B cell (primary cell): ENCODE measurements at regions not wholly inside any gene's neighbourhood (a gene's known extent, or its start where the extent isn't known, plus 50 kb on each side); places are given as distances from the start of the nearest gene placed in this dataset.

Source experiments
- EZH2 ChIP-seq: IDR thresholded peaks from 2 replicates; pipeline ENCODE4 v1.6.1; 2012; ENCODE audit warnings: borderline replicate concordance, low read depth, mild to moderate bottlenecking, moderate library complexity, low read length; ENCODE audit not compliant: insufficient read depth, poor library complexity, severe bottlenecking
- TF ChIP-seq, protein P1 (sequence below): fragments of 200-600 bp; IDR thresholded peaks from one replicate; pipeline ENCODE4 v1.8.0; 2022; ENCODE audit warnings: antibody characterized with exemption, mild to moderate bottlenecking

DNA sequence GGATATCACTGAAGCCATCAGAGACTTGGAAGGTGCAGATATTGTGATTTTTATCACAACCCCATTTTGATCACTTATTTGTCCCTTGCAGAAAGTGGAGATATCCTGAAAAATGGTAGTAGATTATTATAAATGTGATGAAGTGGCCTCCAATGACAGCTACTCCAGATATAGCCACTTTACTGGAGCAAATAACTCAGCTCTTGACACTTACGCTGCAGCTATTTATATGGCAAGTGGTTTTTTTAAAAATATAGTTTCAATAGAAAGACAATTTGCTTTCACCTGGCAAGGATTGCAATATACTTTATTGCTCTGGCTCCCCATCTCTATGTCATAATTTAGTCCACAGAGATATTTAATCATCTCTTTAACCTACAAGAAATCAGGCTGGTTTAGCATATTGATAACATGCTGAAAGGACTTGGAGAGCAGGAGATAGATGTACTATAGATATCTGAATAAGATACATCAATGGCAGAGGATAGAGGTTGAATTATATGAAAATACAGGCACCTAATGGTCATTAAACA is 182.8 kb upstream of the SKOR2 start:
- TF ChIP-seq, protein P1, sequence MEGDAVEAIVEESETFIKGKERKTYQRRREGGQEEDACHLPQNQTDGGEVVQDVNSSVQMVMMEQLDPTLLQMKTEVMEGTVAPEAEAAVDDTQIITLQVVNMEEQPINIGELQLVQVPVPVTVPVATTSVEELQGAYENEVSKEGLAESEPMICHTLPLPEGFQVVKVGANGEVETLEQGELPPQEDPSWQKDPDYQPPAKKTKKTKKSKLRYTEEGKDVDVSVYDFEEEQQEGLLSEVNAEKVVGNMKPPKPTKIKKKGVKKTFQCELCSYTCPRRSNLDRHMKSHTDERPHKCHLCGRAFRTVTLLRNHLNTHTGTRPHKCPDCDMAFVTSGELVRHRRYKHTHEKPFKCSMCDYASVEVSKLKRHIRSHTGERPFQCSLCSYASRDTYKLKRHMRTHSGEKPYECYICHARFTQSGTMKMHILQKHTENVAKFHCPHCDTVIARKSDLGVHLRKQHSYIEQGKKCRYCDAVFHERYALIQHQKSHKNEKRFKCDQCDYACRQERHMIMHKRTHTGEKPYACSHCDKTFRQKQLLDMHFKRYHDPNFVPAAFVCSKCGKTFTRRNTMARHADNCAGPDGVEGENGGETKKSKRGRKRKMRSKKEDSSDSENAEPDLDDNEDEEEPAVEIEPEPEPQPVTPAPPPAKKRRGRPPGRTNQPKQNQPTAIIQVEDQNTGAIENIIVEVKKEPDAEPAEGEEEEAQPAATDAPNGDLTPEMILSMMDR = no peak
- no peak for TF ChIP-seq EZH2
